HEK293 (cell line): ENCODE measurements at regions not wholly inside any gene's neighbourhood (a gene's known extent, or its start where the extent isn't known, plus 50 kb on each side); places are given as distances from the start of the nearest gene placed in this dataset.

Experiments
- CTCF ChIA-PET: fragments of 350-600 bp; formaldehyde crosslinking; extraction: SDS; loops from one replicate; lab custom pipeline; 2021; ENCODE audit warnings: antibody characterized with exemption; lab: Yijun Ruan, JAX
- POLR2A ChIA-PET: fragments of 300-600 bp; formaldehyde crosslinking; extraction: SDS; loops from one replicate; lab custom pipeline; 2020; ENCODE audit warnings: antibody characterized with exemption, inconsistent platforms; lab: Yijun Ruan, JAX
- H3K27ac ChIP-seq: fragments of 200-500 bp; sonication (Bioruptor generic); 2 replicates; pipeline ENCODE4 v1.5.1; 2014; ENCODE audit warnings: low read depth, low read length, control low read depth, inconsistent platforms; ENCODE audit errors: extremely low read depth
- H3K36me3 ChIP-seq, 2 experiments: fragments of 200-500 bp in 1 of 2; sonication (Bioruptor generic) in 1 of 2; 1 replicate in 1 of 2; 2 replicates in 1 of 2; pipeline ENCODE4 v1.5.1; 2014 to 2017; ENCODE audit warnings: inconsistent platforms in 2 of 2, low read length in 2 of 2; ENCODE audit not compliant: control insufficient read depth in 2 of 2, insufficient read depth in 1 of 2
- H3K4me1 ChIP-seq: fragments of 200-500 bp; sonication (Bioruptor generic); 2 replicates; pipeline ENCODE4 v1.5.1; 2014; ENCODE audit warnings: mild to moderate bottlenecking, low read length, inconsistent platforms; ENCODE audit not compliant: control insufficient read depth, insufficient read depth
- H3K4me3 ChIP-seq: 2 replicates; pipeline ENCODE4 v1.5.1; 2011; ENCODE audit warnings: low read depth, mild to moderate bottlenecking, control low read depth, low read length, moderate library complexity
- H3K9me3 ChIP-seq: fragments of 200-500 bp; sonication (Bioruptor generic); 2 replicates; pipeline ENCODE4 v1.5.1; 2014; ENCODE audit warnings: low read depth, low read length, inconsistent platforms; ENCODE audit not compliant: control insufficient read depth, insufficient read depth
- BCL11A ChIP-seq: fragments of 450-650 bp; formaldehyde crosslinking; IDR thresholded peaks from 2 replicates; pipeline ENCODE4 v1.5.1; 2016; ENCODE audit warnings: low read depth, missing biosample characterization, missing genetic modification characterization
- GFI1B ChIP-seq: fragments of 450-650 bp; formaldehyde crosslinking; IDR thresholded peaks from 2 replicates; pipeline ENCODE4 v1.5.1; 2016; ENCODE audit warnings: missing biosample characterization, missing genetic modification characterization
- MYNN ChIP-seq: fragments of 450-650 bp; formaldehyde crosslinking; IDR thresholded peaks from 2 replicates; pipeline ENCODE4 v1.5.1; 2016; ENCODE audit warnings: missing biosample characterization, missing genetic modification characterization, borderline replicate concordance
- OVOL3 ChIP-seq: fragments of 450-650 bp; formaldehyde crosslinking; IDR thresholded peaks from 2 replicates; pipeline ENCODE4 v1.5.1; 2016; ENCODE audit warnings: missing biosample characterization, missing genetic modification characterization
- RBAK ChIP-seq: fragments of 450-650 bp; formaldehyde crosslinking; IDR thresholded peaks from 2 replicates; pipeline ENCODE4 v1.5.1; 2016; ENCODE audit warnings: missing biosample characterization, missing genetic modification characterization
- ZBTB17 ChIP-seq: fragments of 450-650 bp; formaldehyde crosslinking; IDR thresholded peaks from 2 replicates; pipeline ENCODE4 v1.5.1; 2016; ENCODE audit warnings: missing biosample characterization, missing genetic modification characterization
- ZBTB7A ChIP-seq: fragments of 450-650 bp; formaldehyde crosslinking; IDR thresholded peaks from 2 replicates; pipeline ENCODE4 v1.5.1; 2016; ENCODE audit warnings: low read depth, missing biosample characterization, missing genetic modification characterization
- ZFP3 ChIP-seq: fragments of 450-650 bp; formaldehyde crosslinking; IDR thresholded peaks from 2 replicates; pipeline ENCODE4 v1.5.1; 2016; ENCODE audit warnings: low read depth, missing biosample characterization, missing genetic modification characterization
- ZFP69B ChIP-seq: fragments of 450-650 bp; formaldehyde crosslinking; IDR thresholded peaks from 2 replicates; pipeline ENCODE4 v1.5.1; 2016; ENCODE audit warnings: missing biosample characterization, missing genetic modification characterization
- ZNF292 ChIP-seq: fragments of 450-650 bp; formaldehyde crosslinking; IDR thresholded peaks from 2 replicates; pipeline ENCODE4 v1.5.1; 2016; ENCODE audit warnings: low read depth, missing biosample characterization, missing genetic modification characterization, borderline replicate concordance
- ZNF324 ChIP-seq: fragments of 450-650 bp; formaldehyde crosslinking; IDR thresholded peaks from 2 replicates; pipeline ENCODE4 v1.5.1; 2016; ENCODE audit warnings: missing biosample characterization, missing genetic modification characterization
- ZNF416 ChIP-seq: fragments of 450-650 bp; formaldehyde crosslinking; IDR thresholded peaks from 2 replicates; pipeline ENCODE4 v1.5.1; 2016; ENCODE audit warnings: missing biosample characterization, missing genetic modification characterization
- ZNF510 ChIP-seq: fragments of 450-650 bp; formaldehyde crosslinking; IDR thresholded peaks from 2 replicates; pipeline ENCODE4 v1.5.1; 2018; ENCODE audit warnings: mild to moderate bottlenecking, missing genetic modification characterization, missing biosample characterization; ENCODE audit not compliant: insufficient replicate concordance
- ZNF555 ChIP-seq: fragments of 450-650 bp; formaldehyde crosslinking; conservative IDR thresholded peaks from 2 replicates; pipeline ENCODE4 v1.5.1; 2017; ENCODE audit warnings: missing biosample characterization, mild to moderate bottlenecking, missing genetic modification characterization, inconsistent platforms
- ZNF571 ChIP-seq: fragments of 450-650 bp; formaldehyde crosslinking; IDR thresholded peaks from 2 replicates; pipeline ENCODE4 v1.5.0; 2017; ENCODE audit warnings: missing biosample characterization, missing genetic modification characterization
- ZNF623 ChIP-seq: fragments of 450-650 bp; formaldehyde crosslinking; IDR thresholded peaks from 2 replicates; pipeline ENCODE4 v1.5.1; 2016; ENCODE audit warnings: missing biosample characterization, missing genetic modification characterization
- ZNF677 ChIP-seq: fragments of 450-650 bp; IDR thresholded peaks from 2 replicates; pipeline ENCODE4 v1.5.0; 2018; ENCODE audit warnings: missing biosample characterization, mild to moderate bottlenecking, missing genetic modification characterization, moderate library complexity
- ZNF768 ChIP-seq: fragments of 450-650 bp; formaldehyde crosslinking; IDR thresholded peaks from 2 replicates; pipeline ENCODE4 v1.5.1; 2018; ENCODE audit warnings: missing biosample characterization, mild to moderate bottlenecking, missing genetic modification characterization
- ZNF785 ChIP-seq: fragments of 450-650 bp; formaldehyde crosslinking; IDR thresholded peaks from 2 replicates; pipeline ENCODE4 v1.5.1; 2016; ENCODE audit warnings: missing biosample characterization, missing genetic modification characterization
- ZNF792 ChIP-seq: fragments of 450-650 bp; formaldehyde crosslinking; IDR thresholded peaks from 2 replicates; pipeline ENCODE4 v1.5.1; 2016; ENCODE audit warnings: missing biosample characterization, missing genetic modification characterization
- TF ChIP-seq, protein P1 (sequence below): fragments of 450-650 bp; formaldehyde crosslinking; IDR thresholded peaks from 2 replicates; pipeline ENCODE4 v1.5.1; 2016; ENCODE audit warnings: missing biosample characterization, missing genetic modification characterization
- TF ChIP-seq, protein P2 (sequence below): fragments of 450-650 bp; formaldehyde crosslinking; IDR thresholded peaks from 2 replicates; pipeline ENCODE4 v1.5.1; 2016; ENCODE audit warnings: missing biosample characterization, missing genetic modification characterization
- TF ChIP-seq, protein P3 (sequence below): fragments of 450-650 bp; formaldehyde crosslinking; IDR thresholded peaks from 2 replicates; pipeline ENCODE4 v1.5.1; 2016; ENCODE audit warnings: missing biosample characterization, missing genetic modification characterization
- TF ChIP-seq, protein P4 (sequence below): fragments of 450-650 bp; formaldehyde crosslinking; IDR thresholded peaks from 2 replicates; pipeline ENCODE4 v1.5.1; 2016; ENCODE audit warnings: missing biosample characterization, missing genetic modification characterization
- TF ChIP-seq, protein P5 (sequence below): fragments of 450-650 bp; formaldehyde crosslinking; IDR thresholded peaks from 2 replicates; pipeline ENCODE4 v1.5.1; 2016; ENCODE audit warnings: missing biosample characterization, missing genetic modification characterization

DNA sequence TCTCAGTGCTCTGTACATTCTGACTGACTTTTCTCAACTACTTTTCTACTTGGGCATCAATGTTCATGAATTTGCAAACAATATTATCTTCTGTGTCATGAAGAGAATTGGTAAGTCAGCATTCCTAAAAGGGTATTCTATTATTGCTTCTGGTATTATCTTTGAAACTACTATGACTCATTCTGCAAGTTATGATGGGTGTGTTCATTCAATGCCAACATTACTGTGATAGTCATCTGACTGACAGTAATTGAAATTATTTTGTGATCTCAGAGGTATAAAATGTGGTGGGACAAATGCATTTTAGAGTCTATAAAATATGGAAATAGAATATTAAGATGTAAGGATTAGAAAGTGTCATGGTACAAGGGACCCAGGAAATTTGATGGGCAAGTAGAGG, 736.0 kb upstream of the CELF4 start (continued):
- TF ChIP-seq ZFP69B (tag by site-specific recombination) (no peak), ZNF792 (tag by site-specific recombination) (no peak), GFI1B (tag by site-specific recombination) (no peak)
- TF ChIP-seq, protein P1, sequence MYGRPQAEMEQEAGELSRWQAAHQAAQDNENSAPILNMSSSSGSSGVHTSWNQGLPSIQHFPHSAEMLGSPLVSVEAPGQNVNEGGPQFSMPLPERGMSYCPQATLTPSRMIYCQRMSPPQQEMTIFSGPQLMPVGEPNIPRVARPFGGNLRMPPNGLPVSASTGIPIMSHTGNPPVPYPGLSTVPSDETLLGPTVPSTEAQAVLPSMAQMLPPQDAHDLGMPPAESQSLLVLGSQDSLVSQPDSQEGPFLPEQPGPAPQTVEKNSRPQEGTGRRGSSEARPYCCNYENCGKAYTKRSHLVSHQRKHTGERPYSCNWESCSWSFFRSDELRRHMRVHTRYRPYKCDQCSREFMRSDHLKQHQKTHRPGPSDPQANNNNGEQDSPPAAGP (tag by site-specific recombination) = no peak
- TF ChIP-seq, protein P2, sequence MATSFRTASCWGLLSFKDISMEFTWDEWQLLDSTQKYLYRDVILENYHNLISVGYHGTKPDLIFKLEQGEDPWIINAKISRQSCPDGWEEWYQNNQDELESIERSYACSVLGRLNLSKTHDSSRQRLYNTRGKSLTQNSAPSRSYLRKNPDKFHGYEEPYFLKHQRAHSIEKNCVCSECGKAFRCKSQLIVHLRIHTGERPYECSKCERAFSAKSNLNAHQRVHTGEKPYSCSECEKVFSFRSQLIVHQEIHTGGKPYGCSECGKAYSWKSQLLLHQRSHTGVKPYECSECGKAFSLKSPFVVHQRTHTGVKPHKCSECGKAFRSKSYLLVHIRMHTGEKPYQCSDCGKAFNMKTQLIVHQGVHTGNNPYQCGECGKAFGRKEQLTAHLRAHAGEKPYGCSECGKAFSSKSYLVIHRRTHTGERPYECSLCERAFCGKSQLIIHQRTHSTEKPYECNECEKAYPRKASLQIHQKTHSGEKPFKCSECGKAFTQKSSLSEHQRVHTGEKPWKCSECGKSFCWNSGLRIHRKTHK (tag by site-specific recombination) = no peak
- TF ChIP-seq, protein P3, sequence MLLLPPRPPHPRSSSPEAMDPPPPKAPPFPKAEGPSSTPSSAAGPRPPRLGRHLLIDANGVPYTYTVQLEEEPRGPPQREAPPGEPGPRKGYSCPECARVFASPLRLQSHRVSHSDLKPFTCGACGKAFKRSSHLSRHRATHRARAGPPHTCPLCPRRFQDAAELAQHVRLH = no peak
- TF ChIP-seq, protein P4, sequence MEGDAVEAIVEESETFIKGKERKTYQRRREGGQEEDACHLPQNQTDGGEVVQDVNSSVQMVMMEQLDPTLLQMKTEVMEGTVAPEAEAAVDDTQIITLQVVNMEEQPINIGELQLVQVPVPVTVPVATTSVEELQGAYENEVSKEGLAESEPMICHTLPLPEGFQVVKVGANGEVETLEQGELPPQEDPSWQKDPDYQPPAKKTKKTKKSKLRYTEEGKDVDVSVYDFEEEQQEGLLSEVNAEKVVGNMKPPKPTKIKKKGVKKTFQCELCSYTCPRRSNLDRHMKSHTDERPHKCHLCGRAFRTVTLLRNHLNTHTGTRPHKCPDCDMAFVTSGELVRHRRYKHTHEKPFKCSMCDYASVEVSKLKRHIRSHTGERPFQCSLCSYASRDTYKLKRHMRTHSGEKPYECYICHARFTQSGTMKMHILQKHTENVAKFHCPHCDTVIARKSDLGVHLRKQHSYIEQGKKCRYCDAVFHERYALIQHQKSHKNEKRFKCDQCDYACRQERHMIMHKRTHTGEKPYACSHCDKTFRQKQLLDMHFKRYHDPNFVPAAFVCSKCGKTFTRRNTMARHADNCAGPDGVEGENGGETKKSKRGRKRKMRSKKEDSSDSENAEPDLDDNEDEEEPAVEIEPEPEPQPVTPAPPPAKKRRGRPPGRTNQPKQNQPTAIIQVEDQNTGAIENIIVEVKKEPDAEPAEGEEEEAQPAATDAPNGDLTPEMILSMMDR (tag by site-specific recombination) = no peak
- TF ChIP-seq, protein P5, sequence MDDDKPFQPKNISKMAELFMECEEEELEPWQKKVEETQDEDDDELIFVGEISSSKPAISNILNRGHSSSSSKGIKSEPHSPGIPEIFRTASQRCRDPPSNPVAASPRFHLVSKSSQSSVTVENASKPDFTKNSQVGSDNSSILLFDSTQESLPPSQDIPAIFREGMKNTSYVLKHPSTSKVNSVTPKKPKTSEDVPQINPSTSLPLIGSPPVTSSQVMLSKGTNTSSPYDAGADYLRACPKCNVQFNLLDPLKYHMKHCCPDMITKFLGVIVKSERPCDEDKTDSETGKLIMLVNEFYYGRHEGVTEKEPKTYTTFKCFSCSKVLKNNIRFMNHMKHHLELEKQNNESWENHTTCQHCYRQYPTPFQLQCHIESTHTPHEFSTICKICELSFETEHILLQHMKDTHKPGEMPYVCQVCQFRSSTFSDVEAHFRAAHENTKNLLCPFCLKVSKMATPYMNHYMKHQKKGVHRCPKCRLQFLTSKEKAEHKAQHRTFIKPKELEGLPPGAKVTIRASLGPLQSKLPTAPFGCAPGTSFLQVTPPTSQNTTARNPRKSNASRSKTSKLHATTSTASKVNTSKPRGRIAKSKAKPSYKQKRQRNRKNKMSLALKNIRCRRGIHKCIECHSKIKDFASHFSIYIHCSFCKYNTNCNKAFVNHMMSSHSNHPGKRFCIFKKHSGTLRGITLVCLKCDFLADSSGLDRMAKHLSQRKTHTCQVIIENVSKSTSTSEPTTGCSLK = no peak

DNA sequence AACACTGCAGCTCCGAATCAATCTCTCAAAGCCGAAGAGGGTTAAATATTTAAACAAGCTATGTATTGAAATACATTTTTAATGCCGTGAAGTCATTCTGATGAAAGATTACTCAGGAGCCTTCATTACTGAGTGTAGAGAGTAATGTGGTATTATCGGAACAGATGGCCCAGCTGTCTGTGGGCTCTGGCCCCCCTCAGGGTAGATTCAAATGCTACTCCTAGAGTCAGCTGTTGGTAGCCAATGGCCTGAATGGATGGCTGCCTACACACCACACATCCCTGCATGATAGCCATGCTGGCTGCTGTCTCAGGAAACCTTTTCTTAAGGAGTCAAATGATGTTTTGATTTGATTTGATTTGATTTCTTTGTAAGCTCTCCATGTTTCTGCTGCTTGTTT, 732.3 kb upstream of the CELF4 start:
- no peaks in the 10 kb centered on the region for H3K4me1 ChIP-seq
- POLR2A ChIA-PET = no interaction called here
- H3K9me3 ChIP-seq = no peaks in the 10 kb centered on the region
- no peak overlapping the region for H3K27ac ChIP-seq
- TF ChIP-seq BCL11A (tag by site-specific recombination) = no peak
- no peak for TF ChIP-seq ZFP3 (tag by site-specific recombination)
- TF ChIP-seq RBAK (tag by site-specific recombination) = no peak
- no peak for TF ChIP-seq ZNF571 (tag by site-specific recombination)
- TF ChIP-seq ZNF677 (tag by site-specific recombination) = no peak
- TF ChIP-seq, protein P2 (tag by site-specific recombination) = no peak
- no peak for TF ChIP-seq ZNF510 (tag by site-specific recombination)
- TF ChIP-seq OVOL3 (tag by site-specific recombination) = no peak
- TF ChIP-seq ZNF768 (tag by site-specific recombination) = no peak
- no peak for TF ChIP-seq ZBTB7A (tag by site-specific recombination)
- no peak for TF ChIP-seq ZNF555
- TF ChIP-seq MYNN (tag by site-specific recombination) = no peak
- no peak for TF ChIP-seq ZBTB17 (tag by site-specific recombination)
- no peak for TF ChIP-seq ZNF416 (tag by site-specific recombination)
- no peak for TF ChIP-seq ZNF292 (tag by site-specific recombination)
- TF ChIP-seq, protein P1 (tag by site-specific recombination) = no peak
- no peak for TF ChIP-seq ZNF324 (tag by site-specific recombination)
- no peak for TF ChIP-seq ZNF623 (tag by site-specific recombination)
- TF ChIP-seq ZNF785 (tag by site-specific recombination) = no peak
- CTCF ChIA-PET = interaction anchor here (0.7 to 1.0 kb wide), 2 partner anchors 130 to 306 kb away, joined by 3 read pairs; no protein-coding TSS in a partner anchor
- no peak overlapping the region for H3K4me3 ChIP-seq
- H3K36me3 ChIP-seq = no peaks in the 10 kb centered on the region
